C4-2B (cell line): ENCODE measurements at regions not wholly inside any gene's neighbourhood (a gene's known extent, or its start where the extent isn't known, plus 50 kb on each side); places are given as distances from the start of the nearest gene placed in this dataset.

Experiments used
- CTCF ChIP-seq: fragments of 450-650 bp; conservative IDR thresholded peaks from 2 replicates; pipeline ENCODE4 v1.5.1; 2017; ENCODE audit warnings: mild to moderate bottlenecking
- ZFX ChIP-seq: fragments of 450-650 bp; IDR thresholded peaks from 2 replicates; pipeline ENCODE4 v1.6.1; 2017

- TF ChIP-seq CTCF (no peak), ZFX (no peak)
Measured at GRCh38 chr6:168250250-168250649, 69.3 kb downstream of the DACT2 start.
